Retina (tissue), 1 donor: ENCODE measurements at regions not wholly inside any gene's neighbourhood (a gene's known extent, or its start where the extent isn't known, plus 50 kb on each side); places are given as distances from the start of the nearest gene placed in this dataset.
"Not testable (repeated sequence)": the region's sequence is repeated elsewhere in the genome, so short reads cannot be mapped to it uniquely, and the experiment has no call there.

ENCODE experiments used
- DNase-seq: peaks from one replicate; pipeline ENCODE4 v3.0.0-alpha.2; 2016

DNA sequence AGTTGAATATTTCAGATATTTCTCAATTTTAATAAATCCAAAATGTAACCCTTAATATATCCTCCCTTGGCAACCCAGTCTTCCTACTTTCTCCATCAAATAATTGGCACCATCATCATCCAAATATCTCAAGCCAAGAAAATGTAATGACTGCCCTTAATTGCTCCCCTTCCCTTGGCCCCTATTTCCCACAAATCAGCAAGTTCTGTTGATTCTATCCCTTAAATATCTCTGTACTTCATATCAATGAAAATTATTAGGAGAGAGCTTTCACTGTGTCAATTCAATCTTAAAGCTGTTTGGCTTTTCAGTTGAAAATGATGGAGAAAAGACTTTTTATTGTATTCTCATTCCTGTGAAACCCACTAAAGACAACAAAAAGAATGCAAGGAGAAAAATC is 349.8 kb downstream of the HINT1 start:
- no peak for DNase-seq

GRCh38 chr5:130808691-130809090 is 356.4 kb downstream of the HINT1 start:
- DNase-seq = no peak

DNA sequence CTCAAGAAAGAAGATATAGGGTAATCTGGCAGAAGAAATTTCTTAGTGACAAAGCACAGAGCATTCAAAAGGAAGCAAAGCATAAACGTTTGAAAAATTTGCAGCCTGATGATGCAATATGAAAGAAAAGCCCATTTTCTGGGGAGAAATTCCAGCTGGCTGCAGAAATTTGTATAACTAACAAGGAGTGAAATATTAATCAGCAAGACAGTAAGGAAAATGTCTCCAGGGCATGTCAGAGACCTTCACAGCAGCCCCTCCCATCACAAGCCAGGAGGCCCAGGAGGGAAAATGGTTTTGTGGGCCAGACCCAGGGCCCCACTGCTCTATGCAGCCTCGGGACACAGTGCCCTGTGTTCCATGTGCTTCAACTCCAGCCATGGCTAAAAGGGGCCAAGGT is 359.4 kb downstream of the HINT1 start:
- DNase-seq = no peak

DNA sequence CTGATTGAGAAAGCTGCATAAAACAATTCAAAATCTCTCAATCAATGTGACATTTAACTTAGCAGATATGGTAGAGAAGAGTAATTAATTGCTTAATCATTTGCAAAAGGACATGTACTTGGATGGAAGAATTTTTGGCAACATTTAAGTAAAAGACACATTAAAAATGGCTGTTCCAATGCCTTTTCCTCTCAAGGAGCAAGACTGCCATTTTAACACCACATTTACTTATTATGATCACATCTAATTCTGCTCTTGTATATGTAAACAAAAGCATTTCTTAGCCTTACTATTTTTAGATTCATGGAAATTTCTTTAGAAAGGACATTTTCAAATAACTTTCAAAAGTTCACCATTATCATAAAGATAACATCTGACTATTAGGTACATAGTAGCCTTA is 360.0 kb downstream of the HINT1 start:
- no peak for DNase-seq

- DNase-seq = no peak
Observed at GRCh38 chr5:130801963-130802362, 363.1 kb downstream of the HINT1 start.

- DNase-seq = no peak
Observed at GRCh38 chr5:130799015-130799414, 366.0 kb downstream of the HINT1 start.

GRCh38 chr5:130797303-130797702 is 367.8 kb downstream of the HINT1 start:
- DNase-seq = no peak

GRCh38 chr5:130796902-130797301 is 368.2 kb downstream of the HINT1 start:
- no peak for DNase-seq

DNA sequence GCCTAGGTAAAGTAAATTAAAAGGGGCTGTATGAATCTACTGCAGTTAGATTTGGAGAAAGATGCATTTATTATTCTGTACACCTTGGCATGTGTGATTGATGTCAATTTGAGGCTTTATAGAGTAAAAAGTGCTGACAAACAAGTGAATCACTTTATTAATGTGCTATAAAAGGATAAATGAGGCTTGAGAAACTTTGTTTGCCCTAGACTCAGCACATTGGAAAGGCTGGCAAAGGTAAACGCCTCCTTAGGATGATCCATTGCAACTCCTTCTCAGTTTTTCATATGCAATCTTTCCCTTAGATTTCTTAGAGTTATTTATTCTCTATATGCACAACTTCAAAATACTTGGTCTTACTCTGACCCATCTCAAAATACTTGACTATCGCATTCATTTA is 369.0 kb downstream of the HINT1 start:
- no peak for DNase-seq

GRCh38 chr5:130795037-130795436 is 370.0 kb downstream of the HINT1 start:
- DNase-seq = no peak

GRCh38 chr5:130777794-130778193 is 387.3 kb downstream of the HINT1 start:
- no peak for DNase-seq

GRCh38 chr5:130773813-130774212 is 391.2 kb downstream of the HINT1 start:
- no peak for DNase-seq

DNA sequence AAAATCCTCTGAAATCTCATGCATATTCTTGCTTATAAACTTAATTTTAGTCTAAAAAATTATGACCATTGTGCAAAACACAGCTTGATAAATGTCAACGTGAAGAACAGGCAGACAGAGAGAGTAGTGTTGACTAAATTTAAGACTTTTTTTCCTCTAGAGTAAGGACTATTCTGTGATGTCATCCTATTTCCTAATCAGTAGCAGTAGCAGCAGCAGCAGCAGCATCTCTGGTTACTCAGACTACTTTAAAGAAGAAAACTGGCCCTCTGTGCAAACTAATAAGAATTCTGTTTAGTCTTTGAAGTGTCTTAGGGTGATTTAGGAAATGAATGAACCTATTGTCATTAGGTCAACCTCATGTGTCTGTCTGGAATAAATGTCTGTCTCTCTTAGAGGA is 403.0 kb downstream of the HINT1 start:
- no peak for DNase-seq

DNA sequence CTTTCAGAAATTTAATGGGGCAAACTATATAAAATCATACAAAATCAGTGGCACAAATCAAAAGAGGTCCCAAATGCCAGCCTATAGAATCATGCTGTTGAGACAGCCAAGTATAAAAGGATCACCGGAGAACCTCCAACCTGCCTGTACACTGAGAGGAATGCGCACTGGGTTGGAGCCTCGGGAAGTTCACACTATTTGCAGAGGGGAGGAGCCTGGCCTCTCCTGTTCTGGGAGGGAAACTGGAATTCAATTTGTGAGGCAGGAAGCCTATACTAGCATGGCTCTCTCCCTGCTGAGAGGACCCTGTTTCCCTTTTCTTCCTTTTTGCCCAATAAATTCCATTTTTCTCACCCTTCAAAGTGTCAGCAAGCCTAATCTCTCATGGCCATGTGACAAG is 406.0 kb downstream of the HINT1 start:
- no peak for DNase-seq

DNA sequence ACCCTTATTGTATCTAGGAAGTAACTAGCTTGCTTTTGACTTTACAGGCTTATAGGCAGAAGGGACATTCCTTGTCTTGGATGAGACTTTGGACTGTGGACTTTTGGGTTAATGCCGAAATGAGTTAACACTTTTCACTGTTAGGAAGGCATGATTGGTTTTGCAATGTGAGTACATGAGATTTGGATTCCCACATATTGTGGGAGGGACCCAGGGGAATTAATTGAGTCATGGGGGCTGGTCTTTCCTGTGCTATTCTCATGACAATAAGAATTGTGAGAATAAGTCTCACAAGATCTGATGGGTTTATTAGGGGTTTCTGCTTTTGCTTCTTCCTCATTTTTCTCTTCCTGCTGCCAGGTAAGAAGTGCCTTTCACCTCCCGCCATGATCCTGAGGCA is 417.5 kb downstream of the HINT1 start:
- DNase-seq = no peak

GRCh38 chr5:130746641-130747040 is 418.4 kb downstream of the HINT1 start:
- not testable (repeated sequence) for DNase-seq

- DNase-seq = no peak
Observed at GRCh38 chr5:130743092-130743491, 422.0 kb downstream of the HINT1 start.

- no peak for DNase-seq
Observed at GRCh38 chr5:130740047-130740569, 424.9 kb downstream of the HINT1 start.

- DNase-seq = no peak
Observed at GRCh38 chr5:130731839-130732238, 433.2 kb downstream of the HINT1 start.

GRCh38 chr5:130729541-130729940 is 435.5 kb downstream of the HINT1 start:
- no peak for DNase-seq

DNA sequence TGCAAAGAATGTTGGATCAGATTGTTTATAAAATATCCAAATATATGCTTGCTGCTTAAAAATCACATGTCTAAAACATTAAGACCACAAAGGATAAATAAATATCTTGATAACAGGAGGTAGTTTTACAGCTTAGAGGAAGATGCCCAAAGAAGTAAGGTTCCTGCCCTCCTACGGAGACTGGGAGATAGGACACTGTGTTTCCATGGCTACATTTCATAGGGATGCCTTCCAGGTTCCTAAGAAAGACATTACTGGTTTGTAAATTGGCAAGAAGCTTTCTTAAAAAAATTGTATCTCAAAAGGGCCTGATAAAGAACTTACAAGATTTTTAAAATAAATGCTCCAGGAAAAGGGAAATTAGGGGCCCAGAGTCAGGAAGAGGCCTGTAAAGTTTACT is 437.2 kb downstream of the HINT1 start:
- DNase-seq = no peak

GRCh38 chr5:130724658-130725057 is 440.4 kb downstream of the HINT1 start:
- DNase-seq = no peak

DNA sequence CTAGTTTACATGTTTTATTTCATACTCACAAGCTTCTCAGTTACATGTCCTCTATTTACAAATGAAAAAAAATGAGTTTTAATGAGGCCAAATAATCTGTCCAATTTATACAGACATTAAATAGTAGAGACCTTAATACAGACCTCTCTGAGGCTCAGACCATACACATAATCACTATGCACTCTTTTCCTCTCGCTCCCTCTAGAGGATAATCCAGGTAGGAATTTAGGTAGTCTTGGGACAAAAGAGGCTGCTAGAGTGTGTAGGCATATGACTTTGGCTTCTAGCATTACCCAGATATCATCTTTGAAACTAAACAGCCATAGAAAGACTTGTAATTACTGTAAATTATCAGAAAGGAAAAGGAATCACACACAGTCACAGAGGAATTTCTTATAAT is 444.7 kb downstream of the HINT1 start:
- no peak for DNase-seq

GRCh38 chr5:130715541-130715940 is 449.5 kb downstream of the HINT1 start:
- DNase-seq = no peak

DNA sequence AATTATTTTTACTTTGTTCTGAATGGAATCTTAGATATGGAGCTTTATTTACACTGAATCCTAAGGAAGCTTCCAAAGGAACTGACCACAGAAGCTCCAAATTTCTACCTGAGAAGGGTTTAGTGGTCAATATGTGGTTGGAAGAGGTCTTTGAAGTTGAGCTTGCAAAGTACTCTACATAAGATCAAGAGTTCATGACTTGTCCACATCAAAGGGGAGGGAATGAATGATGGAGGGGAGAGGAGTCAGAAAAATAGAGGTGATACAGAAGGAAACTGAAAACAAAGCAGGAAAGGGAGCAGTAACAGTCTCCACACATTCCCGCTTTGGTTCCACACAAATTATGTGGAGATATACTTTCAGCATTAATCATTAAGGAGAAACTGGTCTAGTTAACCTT is 450.9 kb downstream of the HINT1 start:
- DNase-seq = no peak

DNA sequence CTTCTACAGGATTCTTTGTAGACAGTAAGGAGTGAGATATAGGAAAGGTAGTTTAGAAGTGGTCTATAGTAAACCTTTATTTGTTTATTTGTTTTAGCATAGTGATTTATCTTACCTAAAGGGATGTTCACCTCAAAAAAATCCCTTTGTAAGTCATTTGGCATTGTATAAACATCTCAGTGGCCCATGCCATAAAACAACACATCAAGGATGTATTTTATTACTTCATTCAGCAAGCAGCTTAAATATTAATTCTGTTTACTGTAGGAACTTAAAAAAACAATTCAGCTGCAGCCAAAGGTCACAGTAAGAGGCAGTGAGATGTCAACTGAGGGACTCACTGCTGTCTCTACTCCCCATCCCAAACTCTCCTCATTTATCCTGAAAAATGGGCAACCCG is 452.7 kb downstream of the HINT1 start:
- DNase-seq = no peak
